Erythroblast (primary cell): ENCODE measurements at regions not wholly inside any gene's neighbourhood (a gene's known extent, or its start where the extent isn't known, plus 50 kb on each side); places are given as distances from the start of the nearest gene placed in this dataset.

Experiments used
- GATA1 ChIP-seq: IDR thresholded peaks from 2 replicates; pipeline ENCODE4 v1.6.1; 2011; ENCODE audit warnings: low read depth, mild to moderate bottlenecking, control low read depth, low read length, moderate library complexity
- POLR2A ChIP-seq: IDR thresholded peaks from 2 replicates; pipeline ENCODE4 v1.6.1; 2011; ENCODE audit warnings: mild to moderate bottlenecking, low read length

DNA sequence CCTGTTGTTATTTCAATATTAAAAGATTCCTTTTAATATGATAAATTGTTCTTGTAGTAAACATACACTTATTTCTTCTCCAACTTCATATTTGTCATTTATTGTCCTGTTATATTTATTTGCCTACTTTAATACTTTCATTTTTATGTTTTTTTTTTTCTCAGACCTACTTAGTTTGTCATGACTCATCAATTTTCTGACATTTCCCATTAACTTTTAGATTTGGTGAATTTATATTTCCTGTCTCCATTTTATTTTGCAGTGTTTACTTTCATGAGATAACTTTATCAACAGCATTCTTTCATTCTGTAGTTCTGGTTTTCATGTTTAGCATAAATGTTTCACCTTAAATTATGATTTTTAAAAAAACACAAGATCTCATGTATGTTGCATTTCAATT is 788.7 kb downstream of the EFNA5 start:
- TF ChIP-seq POLR2A (no peak), GATA1 (no peak)
